Esophagus squamous epithelium (tissue), 4 donors: ENCODE measurements at regions not wholly inside any gene's neighbourhood (a gene's known extent, or its start where the extent isn't known, plus 50 kb on each side); places are given as distances from the start of the nearest gene placed in this dataset.

Source experiments
- CTCF ChIP-seq, 6 experiments: fragments of 450-650 bp in 4 of 6; fragments of 200-600 bp in 2 of 6; sonication (generic) in 2 of 6; IDR thresholded peaks; one replicate each; pipeline ENCODE4 v1.5.1; 2016 to 2019; ENCODE audit warnings: antibody characterized with exemption in 6 of 6, mild to moderate bottlenecking in 4 of 6, moderate library complexity in 4 of 6
- POLR2A ChIP-seq, 4 donors: fragments of 450-650 bp; IDR thresholded peaks; one replicate each; pipeline ENCODE4 v1.6.1; 2017; ENCODE audit warnings: antibody characterized with exemption in 4 of 4, mild to moderate bottlenecking in 4 of 4, moderate library complexity in 3 of 4

DNA sequence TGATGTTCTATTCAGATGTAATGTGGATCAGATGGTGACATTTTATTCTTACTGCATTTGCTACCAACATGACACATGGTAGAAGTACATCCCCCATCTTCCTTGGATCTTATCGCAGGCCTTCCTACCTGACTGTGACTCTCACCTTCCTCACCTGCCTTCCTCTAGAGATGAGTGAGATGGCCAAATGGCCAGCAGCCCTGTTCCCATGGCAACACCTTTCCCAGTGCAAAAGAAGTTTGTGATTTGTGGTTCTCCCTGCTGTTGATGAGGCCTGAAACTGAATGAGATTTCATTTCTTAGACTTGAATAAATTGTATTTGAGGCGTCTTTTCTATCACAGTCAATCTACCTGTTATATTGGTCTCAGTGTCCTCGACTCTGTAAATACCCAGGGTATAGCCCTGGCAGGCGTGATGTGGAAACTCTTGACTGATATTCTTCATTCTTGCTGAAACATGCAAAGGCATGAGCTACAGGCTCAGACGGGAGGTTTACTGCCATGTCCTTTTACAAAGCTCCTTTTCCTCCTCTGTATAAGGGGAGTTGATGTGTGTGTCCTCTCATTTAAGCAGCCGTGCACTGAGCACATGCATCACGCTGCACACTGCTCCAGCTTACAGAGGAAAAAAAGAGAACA, 440.7 kb upstream of the AKR1E2 start:
- no peak for TF ChIP-seq CTCF (IDR thresholded peaks at IDR 0.05)
- TF ChIP-seq POLR2A (IDR thresholded peaks at IDR 0.05), result no peak
